Osteoblast (primary cell): ENCODE measurements at regions not wholly inside any gene's neighbourhood (a gene's known extent, or its start where the extent isn't known, plus 50 kb on each side); places are given as distances from the start of the nearest gene placed in this dataset.

ENCODE experiments used
- DNase-seq: peaks from one replicate; pipeline ENCODE4 v3.0.0; 2011; ENCODE audit warnings: low spot score, mixed read lengths; ENCODE audit not compliant: insufficient read length; ENCODE audit errors: missing footprints
- H2AFZ ChIP-seq: 2 replicates; pipeline ENCODE4 v1.6.0; 2011; ENCODE audit warnings: mild to moderate bottlenecking, low read length
- H3K27ac ChIP-seq: 2 replicates; pipeline ENCODE4 v1.5.1; 2011; ENCODE audit warnings: mild to moderate bottlenecking, low read depth, low read length, moderate library complexity
- H3K27me3 ChIP-seq: 2 replicates; pipeline ENCODE4 v1.6.0; 2012; ENCODE audit warnings: mild to moderate bottlenecking, control low read depth, inconsistent platforms, low read length, moderate library complexity; ENCODE audit not compliant: insufficient read depth
- H3K36me3 ChIP-seq: 2 replicates; pipeline ENCODE4 v1.5.1; 2011; ENCODE audit warnings: mild to moderate bottlenecking, low read length, control low read depth, moderate library complexity; ENCODE audit not compliant: insufficient read depth
- H3K4me1 ChIP-seq: 2 replicates; pipeline ENCODE4 v1.5.1; 2011; ENCODE audit warnings: mild to moderate bottlenecking, low read length, control low read depth, moderate library complexity; ENCODE audit not compliant: insufficient read depth
- H3K4me2 ChIP-seq: 2 replicates; pipeline ENCODE4 v1.6.0; 2011; ENCODE audit warnings: mild to moderate bottlenecking, low read length; ENCODE audit not compliant: insufficient read depth
- H3K4me3 ChIP-seq: fragments of 200-600 bp; sonication (generic); 3 replicates; pipeline ENCODE4 v1.5.1; 2012; ENCODE audit warnings: mild to moderate bottlenecking, low read length, inconsistent platforms; ENCODE audit not compliant: insufficient read depth
- H3K79me2 ChIP-seq: 2 replicates; pipeline ENCODE4 v1.6.0; 2012; ENCODE audit warnings: mild to moderate bottlenecking, low read length, control low read depth, inconsistent platforms; ENCODE audit not compliant: insufficient read depth
- H3K9me3 ChIP-seq: 2 replicates; pipeline ENCODE4 v1.5.1; 2011; ENCODE audit warnings: low read depth, low read length, control low read depth
- H4K20me1 ChIP-seq: 2 replicates; pipeline ENCODE4 v1.6.0; 2012; ENCODE audit warnings: mild to moderate bottlenecking, low read length, control low read depth; ENCODE audit not compliant: insufficient read depth
- TF ChIP-seq, protein P1 (sequence below): IDR thresholded peaks from 2 replicates; pipeline ENCODE4 v1.5.1; 2011; ENCODE audit warnings: mild to moderate bottlenecking, low read depth, low read length, moderate library complexity; ENCODE audit errors: extremely low read depth

DNA sequence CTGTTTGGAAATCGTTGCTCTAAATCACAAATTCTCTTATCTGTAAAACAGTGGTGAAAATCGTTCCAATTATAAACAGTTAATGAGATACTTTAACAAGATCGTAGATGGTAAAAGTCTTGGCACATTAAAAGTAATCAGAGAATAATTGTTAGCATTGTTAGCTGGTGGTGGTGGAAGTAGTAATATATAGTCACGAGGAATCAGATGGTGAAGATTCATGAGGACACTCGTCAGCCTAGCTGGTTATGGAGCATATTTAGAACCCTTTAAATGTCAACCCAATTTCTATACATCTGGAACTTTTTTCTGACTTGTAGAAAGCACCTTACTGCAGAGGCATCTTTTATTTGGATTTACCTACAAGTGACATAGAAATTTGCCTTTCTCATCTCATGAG lies 190.8 kb downstream of the TLE1 start:
- Histone ChIP-seq H3K4me1 (peaks cover 19% of the 10 kb centered on the region), H4K20me1 (no peaks in the 10 kb centered on the region), H2AFZ (no peak overlapping the region), H3K36me3 (no peaks in the 10 kb centered on the region), H3K4me2 (peak overlapping the region; percentile 68), H3K9me3 (no peaks in the 10 kb centered on the region), H3K79me2 (no peaks in the 10 kb centered on the region), H3K4me3 (peak overlapping the region; percentile 34), H3K27ac (no peak overlapping the region), H3K27me3 (peaks cover 66% of the 10 kb centered on the region)
- DNase-seq: no peak
- TF ChIP-seq, protein P1, sequence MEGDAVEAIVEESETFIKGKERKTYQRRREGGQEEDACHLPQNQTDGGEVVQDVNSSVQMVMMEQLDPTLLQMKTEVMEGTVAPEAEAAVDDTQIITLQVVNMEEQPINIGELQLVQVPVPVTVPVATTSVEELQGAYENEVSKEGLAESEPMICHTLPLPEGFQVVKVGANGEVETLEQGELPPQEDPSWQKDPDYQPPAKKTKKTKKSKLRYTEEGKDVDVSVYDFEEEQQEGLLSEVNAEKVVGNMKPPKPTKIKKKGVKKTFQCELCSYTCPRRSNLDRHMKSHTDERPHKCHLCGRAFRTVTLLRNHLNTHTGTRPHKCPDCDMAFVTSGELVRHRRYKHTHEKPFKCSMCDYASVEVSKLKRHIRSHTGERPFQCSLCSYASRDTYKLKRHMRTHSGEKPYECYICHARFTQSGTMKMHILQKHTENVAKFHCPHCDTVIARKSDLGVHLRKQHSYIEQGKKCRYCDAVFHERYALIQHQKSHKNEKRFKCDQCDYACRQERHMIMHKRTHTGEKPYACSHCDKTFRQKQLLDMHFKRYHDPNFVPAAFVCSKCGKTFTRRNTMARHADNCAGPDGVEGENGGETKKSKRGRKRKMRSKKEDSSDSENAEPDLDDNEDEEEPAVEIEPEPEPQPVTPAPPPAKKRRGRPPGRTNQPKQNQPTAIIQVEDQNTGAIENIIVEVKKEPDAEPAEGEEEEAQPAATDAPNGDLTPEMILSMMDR: no peak

DNA sequence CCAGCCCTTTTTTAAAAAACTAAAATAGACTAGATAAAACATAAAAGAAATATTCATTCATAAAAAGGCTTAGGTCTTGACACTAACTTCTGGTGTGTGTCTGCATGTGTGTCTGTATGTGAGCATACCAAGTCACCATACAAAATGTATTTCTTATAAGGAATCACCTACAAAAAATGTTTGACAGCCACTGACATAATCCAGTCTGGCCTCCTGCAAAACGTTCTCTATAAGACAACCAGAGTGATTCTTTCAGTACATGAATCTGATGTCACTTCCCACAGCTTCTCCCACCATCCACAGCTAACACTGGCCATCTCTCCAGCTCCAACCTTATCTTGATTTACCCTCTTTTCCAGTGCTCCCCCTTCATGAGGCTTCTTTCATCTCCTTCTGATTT lies 192.3 kb downstream of the TLE1 start:
- Histone ChIP-seq H3K27ac (no peak overlapping the region), H3K27me3 (peaks cover 61% of the 10 kb centered on the region), H4K20me1 (no peaks in the 10 kb centered on the region), H3K4me3 (no peak overlapping the region), H3K79me2 (no peaks in the 10 kb centered on the region), H3K36me3 (no peaks in the 10 kb centered on the region), H3K4me1 (peaks cover 30% of the 10 kb centered on the region), H3K4me2 (no peak overlapping the region), H3K9me3 (no peaks in the 10 kb centered on the region), H2AFZ (no peak overlapping the region)
- TF ChIP-seq, protein P1: no peak
- DNase-seq: no peak

DNA sequence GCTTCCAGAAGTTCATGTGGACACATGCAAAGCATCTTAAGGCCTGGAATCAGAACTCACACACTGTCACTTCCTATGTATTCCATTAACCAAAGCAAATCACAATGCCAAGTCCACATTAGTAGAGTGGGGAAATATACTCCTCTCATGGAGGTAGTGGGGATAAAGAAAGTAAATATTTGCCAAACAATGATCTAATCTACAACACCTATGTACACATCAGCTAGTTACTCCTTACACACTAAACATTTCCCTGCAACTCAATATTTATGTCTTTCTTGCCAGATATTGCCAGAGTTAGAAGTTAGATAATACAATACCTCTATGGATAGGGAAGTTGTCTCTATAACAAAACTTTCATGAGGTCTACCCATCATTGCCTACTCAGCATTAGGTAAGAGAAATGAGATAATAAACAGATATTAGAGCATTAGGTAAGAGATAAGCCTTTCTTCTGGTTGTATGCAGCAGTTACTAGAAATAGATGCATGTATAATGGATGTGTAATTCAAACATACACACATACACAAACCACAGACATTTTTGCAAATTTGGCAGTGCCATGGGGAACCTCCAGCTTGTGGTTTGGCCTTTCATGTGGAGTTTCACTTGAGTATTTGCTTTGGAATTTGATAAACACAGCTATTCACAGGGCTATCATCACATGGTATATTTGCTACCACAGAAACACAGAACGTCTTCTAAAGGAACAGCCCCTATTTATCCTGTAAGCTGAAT lies 196.5 kb downstream of the TLE1 start:
- Histone ChIP-seq H3K4me3 (no peak overlapping the region), H3K4me2 (peak overlapping the region; percentile 17)

DNA sequence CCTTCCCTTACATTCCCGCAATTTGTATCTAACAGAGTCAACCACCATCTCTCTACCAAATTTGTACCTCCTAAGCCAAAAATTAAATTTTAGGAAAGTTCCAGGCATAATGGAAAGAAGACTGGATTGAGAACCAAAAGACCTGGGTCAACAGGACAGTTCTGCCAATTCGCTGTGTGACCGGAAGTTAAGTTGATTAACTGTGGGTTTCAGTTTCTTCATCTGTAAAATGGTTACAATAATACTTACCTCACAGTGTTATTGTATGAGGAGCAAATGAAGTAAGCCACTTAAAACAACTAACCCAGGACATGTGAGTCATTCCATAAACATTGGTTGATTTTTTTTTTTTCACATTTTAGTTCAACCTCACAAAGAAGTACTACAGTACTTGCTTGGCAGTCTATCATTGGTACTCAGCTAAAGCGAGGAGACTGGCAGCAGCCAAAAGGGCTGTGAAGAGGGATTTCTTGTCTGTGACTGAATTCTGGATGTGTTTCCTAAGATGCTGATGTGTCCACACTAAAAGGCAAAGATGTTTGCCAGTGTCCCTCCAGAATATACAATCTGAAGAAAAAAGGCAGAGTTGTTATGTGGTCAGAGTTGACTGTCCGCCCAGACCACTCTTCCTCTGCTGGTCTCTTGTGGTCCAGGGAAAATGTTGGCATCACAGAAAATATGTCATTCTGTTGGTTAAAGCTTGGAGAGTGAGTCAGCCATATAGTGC lies 198.6 kb downstream of the TLE1 start:
- no peaks in the 10 kb centered on the region for H3K9me3 ChIP-seq
- no peak overlapping the region for H2AFZ ChIP-seq
- peak overlapping the region; percentile 12 for H3K4me2 ChIP-seq
- peak overlapping the region; percentile 13 for H3K27ac ChIP-seq
- peaks cover 23% of the 10 kb centered on the region for H3K4me1 ChIP-seq
- peaks cover 36% of the 10 kb centered on the region for H3K27me3 ChIP-seq
- no peaks in the 10 kb centered on the region for H3K79me2 ChIP-seq
- no peak overlapping the region for H3K4me3 ChIP-seq
- peak; percentile 91 for DNase-seq
- no peaks in the 10 kb centered on the region for H3K36me3 ChIP-seq
- TF ChIP-seq, protein P1: no peak
- H4K20me1 ChIP-seq: no peaks in the 10 kb centered on the region

More for the DNA sequence above, 196.5 kb downstream of the TLE1 start:
- H3K9me3 ChIP-seq: no peaks in the 10 kb centered on the region
- H3K27ac ChIP-seq: peak overlapping the region; percentile 27
- no peak overlapping the region for H2AFZ ChIP-seq
- no peaks in the 10 kb centered on the region for H4K20me1 ChIP-seq
- H3K4me1 ChIP-seq: peaks cover 23% of the 10 kb centered on the region
- TF ChIP-seq, protein P1: no peak
- peaks cover 45% of the 10 kb centered on the region for H3K27me3 ChIP-seq
- peak; percentile 71 for DNase-seq
- H3K36me3 ChIP-seq: no peaks in the 10 kb centered on the region
- H3K79me2 ChIP-seq: no peaks in the 10 kb centered on the region
